Colonic mucosa (tissue), 4 donors: ENCODE measurements at regions not wholly inside any gene's neighbourhood (a gene's known extent, or its start where the extent isn't known, plus 50 kb on each side); places are given as distances from the start of the nearest gene placed in this dataset.

ENCODE experiments used
- DNase-seq: peaks from one replicate; pipeline ENCODE4 v3.0.0-alpha.2; 2020
- H3K27ac ChIP-seq: fragments of 200-600 bp; one replicate; pipeline ENCODE4 v1.8.0; 2021
- H3K27me3 ChIP-seq: fragments of 200-600 bp; one replicate; pipeline ENCODE4 v1.8.0; 2021
- H3K36me3 ChIP-seq: fragments of 200-600 bp; one replicate; pipeline ENCODE4 v1.8.0; 2021
- H3K4me1 ChIP-seq: fragments of 200-600 bp; one replicate; pipeline ENCODE4 v1.8.0; 2021; ENCODE audit warnings: mild to moderate bottlenecking
- H3K4me3 ChIP-seq: fragments of 200-600 bp; one replicate; pipeline ENCODE4 v1.8.0; 2021
- H3K9ac ChIP-seq, 2 donors: one replicate each; pipeline ENCODE4 v1.7.0; 2013; ENCODE audit warnings: control low read depth in 2 of 2, low read depth in 2 of 2, low read length in 2 of 2
- H3K9me3 ChIP-seq: fragments of 200-600 bp; one replicate; pipeline ENCODE4 v1.8.0; 2021
- intact Hi-C: fragments of 100-400 bp; cut with DNase I; formaldehyde crosslinking; loops from one replicate; pipeline ENCODE4 v1.14.1; 2022
- TF ChIP-seq, protein P1 (sequence below): fragments of 200-600 bp; IDR thresholded peaks from one replicate; pipeline ENCODE4 v1.8.0; 2022; ENCODE audit warnings: antibody characterized with exemption, mild to moderate bottlenecking
- donor health status: healthy.
- donor health status: DM: no; HTN: no; CAD: no.
- donor health status: DM: no; HTN: no; CAD: no.

DNA sequence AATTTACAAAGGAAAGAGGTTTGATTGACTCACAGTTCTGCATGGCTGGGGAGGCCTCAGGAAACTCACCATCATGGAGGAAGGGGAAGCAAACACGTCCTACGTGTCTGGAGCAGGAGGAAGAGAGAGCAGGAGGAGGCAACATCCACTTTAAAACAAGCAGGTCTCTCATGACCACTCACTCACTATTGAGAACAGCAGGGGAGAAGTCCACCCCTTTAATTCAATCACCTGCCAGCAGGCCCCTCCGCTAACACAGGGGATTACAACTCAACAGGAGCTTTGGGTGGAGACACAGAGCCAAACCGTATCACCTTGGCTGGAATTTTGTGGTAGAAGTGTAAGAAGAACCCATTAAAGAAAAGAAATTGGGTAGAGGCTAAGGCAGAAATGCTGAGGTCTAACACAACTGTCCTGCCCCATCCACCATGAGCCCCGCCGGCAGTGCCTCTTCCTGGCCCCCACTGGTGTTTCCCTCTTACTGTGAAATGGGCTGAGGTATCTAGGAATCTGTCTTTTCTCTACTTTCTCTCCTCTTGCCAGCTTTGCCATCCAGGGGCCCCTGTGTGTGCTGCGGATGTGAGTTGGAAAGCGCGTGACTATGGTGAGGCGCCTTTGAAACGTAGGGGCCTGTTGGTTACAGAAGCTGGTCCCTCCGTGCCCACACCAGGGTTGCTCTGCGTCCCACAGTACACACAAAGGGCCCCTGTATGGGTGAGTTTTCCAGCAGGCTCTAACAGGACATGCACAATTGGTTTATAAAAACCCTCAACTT lies 108.0 kb upstream of the TMEM132D start:
- H3K9ac ChIP-seq: no peak overlapping the region
- no peaks in the 10 kb centered on the region for H3K36me3 ChIP-seq
- H3K9me3 ChIP-seq: no peaks in the 10 kb centered on the region
- TF ChIP-seq, protein P1, sequence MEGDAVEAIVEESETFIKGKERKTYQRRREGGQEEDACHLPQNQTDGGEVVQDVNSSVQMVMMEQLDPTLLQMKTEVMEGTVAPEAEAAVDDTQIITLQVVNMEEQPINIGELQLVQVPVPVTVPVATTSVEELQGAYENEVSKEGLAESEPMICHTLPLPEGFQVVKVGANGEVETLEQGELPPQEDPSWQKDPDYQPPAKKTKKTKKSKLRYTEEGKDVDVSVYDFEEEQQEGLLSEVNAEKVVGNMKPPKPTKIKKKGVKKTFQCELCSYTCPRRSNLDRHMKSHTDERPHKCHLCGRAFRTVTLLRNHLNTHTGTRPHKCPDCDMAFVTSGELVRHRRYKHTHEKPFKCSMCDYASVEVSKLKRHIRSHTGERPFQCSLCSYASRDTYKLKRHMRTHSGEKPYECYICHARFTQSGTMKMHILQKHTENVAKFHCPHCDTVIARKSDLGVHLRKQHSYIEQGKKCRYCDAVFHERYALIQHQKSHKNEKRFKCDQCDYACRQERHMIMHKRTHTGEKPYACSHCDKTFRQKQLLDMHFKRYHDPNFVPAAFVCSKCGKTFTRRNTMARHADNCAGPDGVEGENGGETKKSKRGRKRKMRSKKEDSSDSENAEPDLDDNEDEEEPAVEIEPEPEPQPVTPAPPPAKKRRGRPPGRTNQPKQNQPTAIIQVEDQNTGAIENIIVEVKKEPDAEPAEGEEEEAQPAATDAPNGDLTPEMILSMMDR: no peak
- DNase-seq: no peak
- H3K4me3 ChIP-seq: no peak overlapping the region
- no peak overlapping the region for H3K27ac ChIP-seq
- no peaks in the 10 kb centered on the region for H3K4me1 ChIP-seq
- no peaks in the 10 kb centered on the region for H3K27me3 ChIP-seq
- intact Hi-C loops: loop anchor here (10.0 kb wide), 1 partner anchor 1747 kb away; the partner anchor contains the start of gene TMEM132C

DNA sequence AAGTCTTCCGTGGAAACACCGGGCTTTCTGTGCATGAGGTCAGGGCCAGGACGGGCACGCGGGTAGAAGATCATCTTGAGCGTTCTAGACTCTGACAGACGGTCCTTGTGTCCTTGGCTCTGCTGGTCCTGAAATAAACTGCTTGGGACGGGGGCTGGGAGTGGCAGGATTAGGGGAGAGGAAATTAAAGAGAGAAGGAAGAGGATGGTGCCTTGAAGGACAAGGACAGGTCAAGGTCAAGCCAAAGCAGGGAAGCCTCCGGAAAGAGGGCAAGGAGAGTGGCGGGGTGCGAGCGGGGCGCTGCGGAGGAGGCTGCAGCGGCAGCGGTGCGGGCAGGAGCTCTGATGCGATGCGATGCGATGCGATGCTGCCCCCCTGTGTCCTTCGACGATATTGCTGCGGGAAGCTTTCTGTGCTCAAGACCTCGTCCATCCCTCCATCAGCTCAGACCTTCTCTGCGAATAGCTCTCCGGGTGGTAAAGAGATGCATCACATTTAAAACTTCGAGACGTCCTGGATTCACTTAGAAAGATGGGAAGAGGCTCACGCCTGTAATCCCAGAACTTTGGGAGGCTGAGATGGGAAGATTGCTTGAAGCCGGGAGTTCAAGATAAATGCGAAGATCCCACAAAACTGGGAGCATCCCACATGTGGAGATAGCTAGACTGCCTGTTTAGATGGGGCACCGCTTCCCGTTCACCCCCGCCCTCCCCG lies 110.1 kb upstream of the TMEM132D start:
- no peaks in the 10 kb centered on the region for H3K27me3 ChIP-seq
- no peak overlapping the region for H3K27ac ChIP-seq
- no peaks in the 10 kb centered on the region for H3K36me3 ChIP-seq
- H3K9me3 ChIP-seq: no peaks in the 10 kb centered on the region
- intact Hi-C loops: loop anchor here (10.0 kb wide), 1 partner anchor 1749 kb away; the partner anchor contains the start of gene TMEM132C
- peak; percentile 45 for DNase-seq
- no peak overlapping the region for H3K4me3 ChIP-seq
- no peak overlapping the region for H3K9ac ChIP-seq
- TF ChIP-seq, protein P1: peak; percentile 48
- H3K4me1 ChIP-seq: no peaks in the 10 kb centered on the region

DNA sequence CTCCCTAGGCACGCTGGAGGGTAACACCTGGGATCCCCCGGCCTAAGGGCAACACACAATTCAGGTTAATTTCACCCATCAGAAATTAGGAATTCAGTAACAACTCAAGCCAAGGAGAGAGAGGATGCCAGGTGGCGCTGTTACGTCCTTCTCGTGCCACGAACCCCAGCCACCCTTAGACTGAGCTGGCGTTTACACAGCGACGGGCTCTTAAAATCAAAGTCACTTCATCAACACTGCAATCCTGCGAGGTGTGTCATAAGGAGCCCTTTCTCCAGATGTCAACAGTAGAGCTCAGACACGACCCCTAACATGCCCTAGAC lies 110.6 kb upstream of the TMEM132D start:
- intact Hi-C loops: loop anchor here (10.0 kb wide), 1 partner anchor 1750 kb away; the partner anchor contains the start of gene TMEM132C
- H3K9me3 ChIP-seq: no peaks in the 10 kb centered on the region
- DNase-seq: no peak
- TF ChIP-seq, protein P1: no peak
- no peaks in the 10 kb centered on the region for H3K27me3 ChIP-seq
- no peaks in the 10 kb centered on the region for H3K4me1 ChIP-seq
- no peak overlapping the region for H3K27ac ChIP-seq
- H3K36me3 ChIP-seq: no peaks in the 10 kb centered on the region
- H3K9ac ChIP-seq: no peak overlapping the region
- H3K4me3 ChIP-seq: no peak overlapping the region

DNA sequence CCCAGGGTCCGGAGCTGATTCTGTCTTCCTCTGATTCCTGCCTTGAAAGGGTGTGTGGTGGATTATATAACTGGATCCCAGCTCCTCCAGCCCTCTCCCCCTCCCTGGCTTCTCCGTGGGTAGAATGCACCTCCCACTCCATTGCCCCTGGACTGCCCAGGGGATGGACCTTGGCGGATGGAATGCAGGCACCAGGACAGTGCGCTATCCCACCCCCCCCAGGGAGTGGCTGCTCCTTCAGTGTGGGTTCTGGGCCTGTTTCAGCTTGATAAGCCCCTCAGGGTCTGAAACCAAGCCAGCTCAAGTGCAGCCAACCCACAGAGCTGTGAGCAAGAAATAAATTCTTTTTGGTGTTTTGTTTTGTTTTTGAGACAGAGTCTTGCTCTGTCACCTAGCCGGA lies 112.4 kb upstream of the TMEM132D start:
- DNase-seq: no peak
- intact Hi-C loops: loop anchor here (10.0 kb wide), 1 partner anchor 1751 kb away; the partner anchor contains the start of gene TMEM132C
- H3K9me3 ChIP-seq: no peaks in the 10 kb centered on the region
- H3K9ac ChIP-seq: no peak overlapping the region
- H3K4me3 ChIP-seq: no peak overlapping the region
- no peaks in the 10 kb centered on the region for H3K36me3 ChIP-seq
- TF ChIP-seq, protein P1: no peak
- no peak overlapping the region for H3K27ac ChIP-seq
- H3K27me3 ChIP-seq: no peaks in the 10 kb centered on the region
- H3K4me1 ChIP-seq: no peaks in the 10 kb centered on the region

DNA sequence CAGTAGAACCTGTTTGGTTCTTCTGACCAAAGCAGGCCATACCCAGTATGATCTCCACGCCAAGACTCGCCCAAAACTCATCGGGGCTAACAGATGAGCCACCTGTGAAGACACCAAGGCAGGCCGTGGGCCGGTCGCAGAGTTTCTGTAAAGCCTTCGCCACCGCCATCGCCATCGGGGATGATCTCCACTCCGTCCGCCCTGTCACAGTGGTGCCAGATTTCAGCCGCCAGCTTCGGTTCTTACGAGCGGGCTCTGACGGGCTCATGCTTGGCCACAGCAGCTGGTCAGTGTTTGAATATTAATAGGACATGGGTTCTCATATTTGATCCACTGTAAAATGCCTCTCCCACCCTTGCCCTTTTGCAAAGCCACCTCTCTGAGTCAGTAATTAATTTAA lies 113.2 kb upstream of the TMEM132D start:
- H3K36me3 ChIP-seq: no peaks in the 10 kb centered on the region
- no peaks in the 10 kb centered on the region for H3K4me1 ChIP-seq
- no peak overlapping the region for H3K27ac ChIP-seq
- intact Hi-C loops: loop anchor here (10.0 kb wide), 1 partner anchor 1752 kb away; the partner anchor contains the start of gene TMEM132C
- no peaks in the 10 kb centered on the region for H3K27me3 ChIP-seq
- DNase-seq: no peak
- no peak overlapping the region for H3K9ac ChIP-seq
- TF ChIP-seq, protein P1: no peak
- H3K9me3 ChIP-seq: no peaks in the 10 kb centered on the region
- no peak overlapping the region for H3K4me3 ChIP-seq
